WTC11 (cell line): ENCODE measurements at regions not wholly inside any gene's neighbourhood (a gene's known extent, or its start where the extent isn't known, plus 50 kb on each side); places are given as distances from the start of the nearest gene placed in this dataset.
"Not testable (repeated sequence)": the region's sequence is repeated elsewhere in the genome, so short reads cannot be mapped to it uniquely, and the experiment has no call there.

Source experiments
- ATAC-seq: fragments of 200-7000 bp; cut with Tn5 transposase; 2 replicates; pipeline ENCODE4 v1.10.0; 2021; ENCODE audit warnings: mild to moderate bottlenecking, moderate library complexity
- CTCF ChIA-PET: fragments of 300-600 bp; sonication (Branson Sonifier 250); formaldehyde crosslinking; loops from one replicate; lab custom pipeline; 2021; ENCODE audit warnings: antibody characterized with exemption; lab: Charles Lee
- POLR2A ChIA-PET: fragments of 350-600 bp; sonication (Branson Sonifier 250); formaldehyde crosslinking; loops from one replicate; lab custom pipeline; 2021; ENCODE audit warnings: antibody characterized with exemption; lab: Charles Lee
- DNase-seq: peaks from one replicate; pipeline ENCODE4 v3.0.0; 2021; ENCODE audit warnings: low spot score
- H3K27ac Mint-ChIP-seq: 2 replicates; pipeline ENCODE4 v1.8.0; 2021; ENCODE audit warnings: mixed read lengths
- H3K27me3 Mint-ChIP-seq: 2 replicates; pipeline ENCODE4 v1.8.0; 2021; ENCODE audit warnings: low read depth, mild to moderate bottlenecking, moderate library complexity, mixed read lengths
- H3K36me3 Mint-ChIP-seq: 2 replicates; pipeline ENCODE4 v1.8.0; 2021; ENCODE audit warnings: mixed read lengths
- H3K4me1 Mint-ChIP-seq: 2 replicates; pipeline ENCODE4 v1.8.0; 2022; ENCODE audit warnings: mixed read lengths
- H3K4me3 Mint-ChIP-seq: 2 replicates; pipeline ENCODE4 v1.8.0; 2021; ENCODE audit warnings: mild to moderate bottlenecking, moderate library complexity, mixed read lengths
- H3K9me3 Mint-ChIP-seq: 2 replicates; pipeline ENCODE4 v1.8.0; 2021; ENCODE audit warnings: mixed read lengths
- E2F4 ChIP-seq: sonication (generic); formaldehyde crosslinking; IDR thresholded peaks from 2 replicates; pipeline ENCODE4 v1.8.1; 2022; ENCODE audit warnings: low read depth, mild to moderate bottlenecking, moderate library complexity, missing genetic modification reagents, borderline replicate concordance
- ERG ChIP-seq: fragments of 250-450 bp; sonication (Bioruptor Pico); IDR thresholded peaks from 2 replicates; pipeline ENCODE4 v1.8.0; 2021; ENCODE audit warnings: mild to moderate bottlenecking
- ESRRA ChIP-seq: sonication (generic); formaldehyde crosslinking; IDR thresholded peaks from 2 replicates; pipeline ENCODE4 v1.8.1; 2022; ENCODE audit warnings: mild to moderate bottlenecking, missing genetic modification reagents, borderline replicate concordance
- HMGA2 ChIP-seq: fragments of 250-450 bp; sonication (Bioruptor Pico); IDR thresholded peaks from 2 replicates; pipeline ENCODE4 v1.4.0; 2021; ENCODE audit warnings: mild to moderate bottlenecking, moderate library complexity
- JAZF1 ChIP-seq: fragments of 250-450 bp; sonication (Bioruptor Pico); IDR thresholded peaks from 2 replicates; pipeline ENCODE4 v1.9.0; 2021; ENCODE audit warnings: moderate library complexity, mild to moderate bottlenecking, inconsistent platforms
- KAT7 ChIP-seq: sonication (generic); formaldehyde crosslinking; IDR thresholded peaks from 2 replicates; pipeline ENCODE4 v1.8.1; 2023; ENCODE audit warnings: missing genetic modification reagents, mild to moderate bottlenecking, borderline replicate concordance
- NFE2L1 ChIP-seq: sonication (generic); formaldehyde crosslinking; IDR thresholded peaks from 2 replicates; pipeline ENCODE4 v1.8.1; 2023; ENCODE audit warnings: missing genetic modification reagents
- OVOL2 ChIP-seq: fragments of 250-450 bp; sonication (Bioruptor Pico); IDR thresholded peaks from 2 replicates; pipeline ENCODE4 v1.9.0; 2021; ENCODE audit warnings: mild to moderate bottlenecking, borderline replicate concordance
- SMAD4 ChIP-seq: sonication (generic); formaldehyde crosslinking; IDR thresholded peaks from 2 replicates; pipeline ENCODE4 v1.8.0; 2022; ENCODE audit warnings: mild to moderate bottlenecking, missing genetic modification reagents
- SOX15 ChIP-seq: fragments of 250-450 bp; sonication (Bioruptor Pico); IDR thresholded peaks from 2 replicates; pipeline ENCODE4 v1.9.0; 2021; ENCODE audit warnings: mild to moderate bottlenecking
- SP1 ChIP-seq: sonication (generic); formaldehyde crosslinking; conservative IDR thresholded peaks from 2 replicates; pipeline ENCODE4 v1.8.1; 2022; ENCODE audit warnings: missing genetic modification reagents
- TEAD1 ChIP-seq: sonication (generic); formaldehyde crosslinking; IDR thresholded peaks from 2 replicates; pipeline ENCODE4 v1.8.0; 2022; ENCODE audit warnings: mild to moderate bottlenecking, missing genetic modification reagents
- TEAD4 ChIP-seq: sonication (generic); formaldehyde crosslinking; IDR thresholded peaks from 2 replicates; pipeline ENCODE4 v1.8.0; 2022; ENCODE audit warnings: mild to moderate bottlenecking, missing genetic modification reagents
- ZNF232 ChIP-seq: sonication (generic); formaldehyde crosslinking; IDR thresholded peaks from 2 replicates; pipeline ENCODE4 v1.8.0; 2022; ENCODE audit warnings: mild to moderate bottlenecking, missing genetic modification reagents
- ZNF263 ChIP-seq: sonication (generic); formaldehyde crosslinking; IDR thresholded peaks from 2 replicates; pipeline ENCODE4 v1.8.1; 2022; ENCODE audit warnings: low read depth, mild to moderate bottlenecking, moderate library complexity, missing genetic modification reagents
- ZNF396 ChIP-seq: fragments of 250-450 bp; sonication (Bioruptor Pico); IDR thresholded peaks from 2 replicates; pipeline ENCODE4 v1.8.0; 2021; ENCODE audit warnings: mild to moderate bottlenecking, moderate library complexity, borderline replicate concordance
- ZNF671 ChIP-seq: fragments of 250-450 bp; sonication (Bioruptor Pico); IDR thresholded peaks from 2 replicates; pipeline ENCODE4 v1.8.0; 2021; ENCODE audit warnings: mild to moderate bottlenecking
- TF ChIP-seq, protein P1 (sequence below): sonication (generic); formaldehyde crosslinking; IDR thresholded peaks from 2 replicates; pipeline ENCODE4 v1.8.1; 2022; ENCODE audit warnings: missing genetic modification reagents, borderline replicate concordance
- TF ChIP-seq, protein P2 (sequence below): sonication (generic); formaldehyde crosslinking; IDR thresholded peaks from 2 replicates; pipeline ENCODE4 v1.8.1; 2023; ENCODE audit warnings: mild to moderate bottlenecking, missing genetic modification reagents
- TF ChIP-seq, protein P3 (sequence below): sonication (generic); formaldehyde crosslinking; IDR thresholded peaks from 2 replicates; pipeline ENCODE4 v1.8.0; 2022; ENCODE audit warnings: missing genetic modification reagents
- TF ChIP-seq, protein P4 (sequence below): sonication (generic); formaldehyde crosslinking; IDR thresholded peaks from 2 replicates; pipeline ENCODE4 v1.8.1; 2023; ENCODE audit warnings: mild to moderate bottlenecking, missing genetic modification reagents, moderate library complexity

DNA sequence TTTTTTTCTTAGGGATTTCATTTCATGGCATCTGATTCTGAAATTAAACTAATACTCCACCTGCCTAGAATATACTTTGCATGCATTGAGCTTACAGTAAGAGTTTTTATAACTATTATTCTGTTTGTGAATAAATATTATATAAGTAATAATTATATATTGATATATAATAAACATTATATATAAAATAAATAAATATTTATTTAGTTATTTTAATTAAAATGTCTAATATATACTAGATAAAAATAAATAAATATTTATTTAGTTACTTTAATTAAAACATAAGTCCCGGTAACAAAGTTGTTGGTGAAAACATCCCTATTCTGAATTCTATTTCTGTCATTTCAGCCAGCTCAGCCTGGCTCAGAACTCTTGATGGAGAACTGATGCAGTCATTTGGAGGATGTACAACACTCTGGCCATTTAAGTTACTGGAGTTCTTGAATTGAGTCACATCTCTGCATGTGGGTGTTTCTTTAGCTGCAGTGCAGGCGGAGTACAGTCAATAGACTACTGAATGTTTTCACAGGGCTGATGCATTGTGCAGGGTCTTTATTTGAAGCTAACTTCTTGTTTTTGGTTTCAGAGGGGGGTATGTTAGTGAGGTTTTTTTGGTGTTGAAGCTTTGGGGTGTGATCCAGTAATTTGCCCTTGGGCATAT, 508.9 kb upstream of the ADGRB3 start:
- TF ChIP-seq KAT7 (CRISPR knock-in tag) (no peak), HMGA2 (CRISPR knock-in tag) (peak; percentile 95; the same call in 1 of the 2 replicates)
- CTCF ChIA-PET, result no interaction called here
- Mint-ChIP-seq H3K36me3 (peaks cover 24% of the 10 kb centered on the region), H3K27me3 (no peaks in the 10 kb centered on the region), H3K27ac (no peak overlapping the region), H3K9me3 (peaks cover 28% of the 10 kb centered on the region), H3K4me3 (no peak overlapping the region), H3K4me1 (no peaks in the 10 kb centered on the region)
- POLR2A ChIA-PET, result no interaction called here
- ATAC-seq, result no peak
- no peak for DNase-seq

DNA sequence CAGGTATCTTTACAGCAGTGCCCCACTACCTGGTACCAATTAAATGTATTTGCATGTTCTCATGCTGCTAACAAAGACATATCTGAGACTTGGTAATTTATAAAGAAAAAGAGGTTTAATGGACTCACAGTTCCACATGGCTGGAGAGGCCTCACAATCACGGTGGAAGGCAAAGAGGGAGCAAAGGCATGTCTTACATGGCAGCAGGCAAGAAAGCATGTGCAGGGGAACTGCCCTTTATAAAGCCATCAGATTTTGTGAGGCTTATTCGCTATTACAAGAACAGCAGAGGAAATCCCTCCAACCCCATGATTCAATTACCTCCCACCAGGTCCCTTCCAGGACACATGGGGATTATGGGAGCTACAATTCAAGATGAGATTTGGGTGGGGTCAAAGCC, 512.1 kb upstream of the ADGRB3 start:
- ATAC-seq, H3K27me3 Mint-ChIP-seq, H3K4me1 Mint-ChIP-seq, DNase-seq, H3K27ac Mint-ChIP-seq, POLR2A ChIA-PET, H3K4me3 Mint-ChIP-seq, CTCF ChIA-PET: not testable (repeated sequence)
- peaks cover 29% of the 10 kb centered on the region for H3K36me3 Mint-ChIP-seq
- peaks cover 34% of the 10 kb centered on the region for H3K9me3 Mint-ChIP-seq

- POLR2A ChIA-PET, result no interaction called here
- H3K9me3 Mint-ChIP-seq, result peaks cover 34% of the 10 kb centered on the region
- H3K36me3 Mint-ChIP-seq, result peaks cover 29% of the 10 kb centered on the region
- no peak overlapping the region for H3K4me3 Mint-ChIP-seq
- CTCF ChIA-PET, result no interaction called here
- no peaks in the 10 kb centered on the region for H3K4me1 Mint-ChIP-seq
- ATAC-seq, result no peak
- no peak overlapping the region for H3K27ac Mint-ChIP-seq
- no peak for DNase-seq
- no peaks in the 10 kb centered on the region for H3K27me3 Mint-ChIP-seq
- TF ChIP-seq ESRRA (CRISPR knock-in tag) (no peak), SP1 (no peak), TEAD4 (CRISPR knock-in tag) (no peak), ZNF671 (CRISPR knock-in tag) (no peak), TEAD1 (CRISPR knock-in tag) (no peak), JAZF1 (no peak), SOX15 (CRISPR knock-in tag) (no peak), ZNF263 (CRISPR knock-in tag) (no peak), ZNF232 (CRISPR knock-in tag) (no peak), SMAD4 (no peak), ZNF396 (no peak), NFE2L1 (no peak), E2F4 (CRISPR knock-in tag) (no peak), ERG (CRISPR knock-in tag) (no peak), OVOL2 (CRISPR knock-in tag) (no peak)
- TF ChIP-seq, protein P1, sequence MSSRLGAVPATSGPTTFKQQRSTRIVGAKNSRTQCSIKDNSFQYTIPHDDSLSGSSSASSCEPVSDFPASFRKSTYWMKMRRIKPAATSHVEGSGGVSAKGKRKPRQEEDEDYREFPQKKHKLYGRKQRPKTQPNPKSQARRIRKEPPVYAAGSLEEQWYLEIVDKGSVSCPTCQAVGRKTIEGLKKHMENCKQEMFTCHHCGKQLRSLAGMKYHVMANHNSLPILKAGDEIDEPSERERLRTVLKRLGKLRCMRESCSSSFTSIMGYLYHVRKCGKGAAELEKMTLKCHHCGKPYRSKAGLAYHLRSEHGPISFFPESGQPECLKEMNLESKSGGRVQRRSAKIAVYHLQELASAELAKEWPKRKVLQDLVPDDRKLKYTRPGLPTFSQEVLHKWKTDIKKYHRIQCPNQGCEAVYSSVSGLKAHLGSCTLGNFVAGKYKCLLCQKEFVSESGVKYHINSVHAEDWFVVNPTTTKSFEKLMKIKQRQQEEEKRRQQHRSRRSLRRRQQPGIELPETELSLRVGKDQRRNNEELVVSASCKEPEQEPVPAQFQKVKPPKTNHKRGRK (CRISPR knock-in tag), result no peak
- TF ChIP-seq, protein P2, sequence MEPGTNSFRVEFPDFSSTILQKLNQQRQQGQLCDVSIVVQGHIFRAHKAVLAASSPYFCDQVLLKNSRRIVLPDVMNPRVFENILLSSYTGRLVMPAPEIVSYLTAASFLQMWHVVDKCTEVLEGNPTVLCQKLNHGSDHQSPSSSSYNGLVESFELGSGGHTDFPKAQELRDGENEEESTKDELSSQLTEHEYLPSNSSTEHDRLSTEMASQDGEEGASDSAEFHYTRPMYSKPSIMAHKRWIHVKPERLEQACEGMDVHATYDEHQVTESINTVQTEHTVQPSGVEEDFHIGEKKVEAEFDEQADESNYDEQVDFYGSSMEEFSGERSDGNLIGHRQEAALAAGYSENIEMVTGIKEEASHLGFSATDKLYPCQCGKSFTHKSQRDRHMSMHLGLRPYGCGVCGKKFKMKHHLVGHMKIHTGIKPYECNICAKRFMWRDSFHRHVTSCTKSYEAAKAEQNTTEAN (CRISPR knock-in tag), result no peak
- TF ChIP-seq, protein P3, sequence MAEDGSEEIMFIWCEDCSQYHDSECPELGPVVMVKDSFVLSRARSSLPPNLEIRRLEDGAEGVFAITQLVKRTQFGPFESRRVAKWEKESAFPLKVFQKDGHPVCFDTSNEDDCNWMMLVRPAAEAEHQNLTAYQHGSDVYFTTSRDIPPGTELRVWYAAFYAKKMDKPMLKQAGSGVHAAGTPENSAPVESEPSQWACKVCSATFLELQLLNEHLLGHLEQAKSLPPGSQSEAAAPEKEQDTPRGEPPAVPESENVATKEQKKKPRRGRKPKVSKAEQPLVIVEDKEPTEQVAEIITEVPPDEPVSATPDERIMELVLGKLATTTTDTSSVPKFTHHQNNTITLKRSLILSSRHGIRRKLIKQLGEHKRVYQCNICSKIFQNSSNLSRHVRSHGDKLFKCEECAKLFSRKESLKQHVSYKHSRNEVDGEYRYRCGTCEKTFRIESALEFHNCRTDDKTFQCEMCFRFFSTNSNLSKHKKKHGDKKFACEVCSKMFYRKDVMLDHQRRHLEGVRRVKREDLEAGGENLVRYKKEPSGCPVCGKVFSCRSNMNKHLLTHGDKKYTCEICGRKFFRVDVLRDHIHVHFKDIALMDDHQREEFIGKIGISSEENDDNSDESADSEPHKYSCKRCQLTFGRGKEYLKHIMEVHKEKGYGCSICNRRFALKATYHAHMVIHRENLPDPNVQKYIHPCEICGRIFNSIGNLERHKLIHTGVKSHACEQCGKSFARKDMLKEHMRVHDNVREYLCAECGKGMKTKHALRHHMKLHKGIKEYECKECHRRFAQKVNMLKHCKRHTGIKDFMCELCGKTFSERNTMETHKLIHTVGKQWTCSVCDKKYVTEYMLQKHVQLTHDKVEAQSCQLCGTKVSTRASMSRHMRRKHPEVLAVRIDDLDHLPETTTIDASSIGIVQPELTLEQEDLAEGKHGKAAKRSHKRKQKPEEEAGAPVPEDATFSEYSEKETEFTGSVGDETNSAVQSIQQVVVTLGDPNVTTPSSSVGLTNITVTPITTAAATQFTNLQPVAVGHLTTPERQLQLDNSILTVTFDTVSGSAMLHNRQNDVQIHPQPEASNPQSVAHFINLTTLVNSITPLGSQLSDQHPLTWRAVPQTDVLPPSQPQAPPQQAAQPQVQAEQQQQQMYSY (CRISPR knock-in tag), result no peak
- TF ChIP-seq, protein P4, sequence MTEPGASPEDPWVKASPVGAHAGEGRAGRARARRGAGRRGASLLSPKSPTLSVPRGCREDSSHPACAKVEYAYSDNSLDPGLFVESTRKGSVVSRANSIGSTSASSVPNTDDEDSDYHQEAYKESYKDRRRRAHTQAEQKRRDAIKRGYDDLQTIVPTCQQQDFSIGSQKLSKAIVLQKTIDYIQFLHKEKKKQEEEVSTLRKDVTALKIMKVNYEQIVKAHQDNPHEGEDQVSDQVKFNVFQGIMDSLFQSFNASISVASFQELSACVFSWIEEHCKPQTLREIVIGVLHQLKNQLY, result no peak
These were observed 513.0 kb upstream of the ADGRB3 start for GRCh38 chr6:68122032-68122431.

GRCh38 chr6:68120954-68121353, 514.1 kb upstream of the ADGRB3 start:
- DNase-seq, H3K27ac Mint-ChIP-seq, H3K27me3 Mint-ChIP-seq, POLR2A ChIA-PET, ATAC-seq, H3K4me1 Mint-ChIP-seq, CTCF ChIA-PET, H3K4me3 Mint-ChIP-seq: not testable (repeated sequence)
- Mint-ChIP-seq H3K9me3 (peaks cover 34% of the 10 kb centered on the region), H3K36me3 (peaks cover 29% of the 10 kb centered on the region)
